Stimulated activated CD8-positive, alpha-beta memory T cell treated with anti-CD3 and anti-CD28 coated beads, Interleukin-15, amount 100 ng/mL, for 24 hours (primary cell): ENCODE measurements at regions not wholly inside any gene's neighbourhood (a gene's known extent, or its start where the extent isn't known, plus 50 kb on each side); places are given as distances from the start of the nearest gene placed in this dataset.
A peak's percentile ranks its signal among the peaks of the same experiment; 100 is the strongest.

Experiments
- DNase-seq: peaks from one replicate; pipeline ENCODE4 v3.0.0-alpha.2; 2020; ENCODE audit warnings: low read depth

GRCh38 chrX:39854772-39855747 lies 242.7 kb downstream of the BCOR start:
- peak; percentile 26 for DNase-seq

GRCh38 chrX:39855748-39856129 lies 242.0 kb downstream of the BCOR start:
- DNase-seq = peak; percentile 26

GRCh38 chrX:39856472-39857121 lies 241.2 kb downstream of the BCOR start:
- DNase-seq = no peak

- DNase-seq = no peak
Measured at GRCh38 chrX:39857780-39858179, 240.0 kb downstream of the BCOR start.

GRCh38 chrX:39859991-39860861 lies 237.5 kb downstream of the BCOR start:
- DNase-seq = peak; percentile 37

- DNase-seq = no peak
Measured at GRCh38 chrX:39862963-39863362, 234.8 kb downstream of the BCOR start.

GRCh38 chrX:39866229-39866628 lies 231.5 kb downstream of the BCOR start:
- DNase-seq = no peak

- DNase-seq = peak; percentile 10
Measured at GRCh38 chrX:39869846-39870601, 227.7 kb downstream of the BCOR start.

GRCh38 chrX:39871648-39872047 lies 226.1 kb downstream of the BCOR start:
- DNase-seq = no peak

GRCh38 chrX:39873117-39873516 lies 224.6 kb downstream of the BCOR start:
- no peak for DNase-seq

GRCh38 chrX:39874202-39874816 lies 223.4 kb downstream of the BCOR start:
- DNase-seq = no peak

- DNase-seq = no peak
Measured at GRCh38 chrX:39875834-39876628, 221.7 kb downstream of the BCOR start.

- no peak for DNase-seq
Measured at GRCh38 chrX:39877905-39878304, 219.9 kb downstream of the BCOR start.

GRCh38 chrX:39883666-39884065 lies 214.1 kb downstream of the BCOR start:
- no peak for DNase-seq

- no peak for DNase-seq
Measured at GRCh38 chrX:39886282-39886681, 211.5 kb downstream of the BCOR start.

GRCh38 chrX:39888730-39889129 lies 209.0 kb downstream of the BCOR start:
- DNase-seq = no peak

GRCh38 chrX:39889704-39890103 lies 208.1 kb downstream of the BCOR start:
- DNase-seq = no peak

- no peak for DNase-seq
Measured at GRCh38 chrX:39890807-39891206, 207.0 kb downstream of the BCOR start.

- no peak for DNase-seq
Measured at GRCh38 chrX:39891781-39892180, 206.0 kb downstream of the BCOR start.
